ENCODE measurements at regions not wholly inside any gene's neighbourhood (a gene's known extent, or its start where the extent isn't known, plus 50 kb on each side); places are given as distances from the start of the nearest gene placed in this dataset.
"Not testable (repeated sequence)": the region's sequence is repeated elsewhere in the genome, so short reads cannot be mapped to it uniquely, and the experiment has no call there.

DNA sequence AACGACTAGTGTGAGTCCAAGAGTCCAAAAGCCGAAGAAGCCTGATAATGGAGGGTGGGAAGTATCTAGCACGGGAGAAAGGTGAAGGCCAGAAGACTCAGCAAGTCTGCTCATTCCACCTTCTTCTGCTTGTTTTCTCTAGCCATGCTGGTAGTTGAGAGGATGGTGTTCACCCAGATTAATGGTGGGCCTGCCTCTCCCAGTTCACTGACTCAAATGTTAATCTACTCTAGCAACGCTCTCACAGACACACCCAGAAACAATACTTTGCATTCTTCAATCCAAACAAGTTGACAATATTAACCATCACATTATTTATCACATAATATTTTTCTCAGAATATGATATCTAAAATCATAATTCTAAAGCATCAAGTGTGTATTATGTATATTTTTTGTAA is 1055.1 kb upstream of the PCDH10 start:
- DNase-seq: no peak

DNA sequence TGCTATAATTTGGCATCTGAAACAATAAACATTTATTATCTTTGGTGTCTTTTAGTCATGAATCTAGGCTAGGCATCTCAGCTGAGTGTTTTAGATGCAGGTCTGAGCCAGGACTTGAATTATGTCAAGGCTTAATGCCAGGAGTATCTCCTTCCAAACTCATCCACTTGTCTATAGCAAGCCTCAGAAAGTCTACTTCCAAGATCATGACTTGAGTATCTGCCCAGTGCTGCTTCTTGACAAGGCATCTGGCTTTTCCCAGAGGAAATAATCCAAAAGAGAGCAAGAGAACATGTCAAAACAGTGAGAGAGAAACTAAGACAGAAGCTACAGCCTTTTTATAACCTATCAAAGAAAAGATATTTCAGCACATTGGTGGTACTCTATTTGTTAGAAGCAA is 1052.1 kb upstream of the PCDH10 start:
- no peak for DNase-seq

DNA sequence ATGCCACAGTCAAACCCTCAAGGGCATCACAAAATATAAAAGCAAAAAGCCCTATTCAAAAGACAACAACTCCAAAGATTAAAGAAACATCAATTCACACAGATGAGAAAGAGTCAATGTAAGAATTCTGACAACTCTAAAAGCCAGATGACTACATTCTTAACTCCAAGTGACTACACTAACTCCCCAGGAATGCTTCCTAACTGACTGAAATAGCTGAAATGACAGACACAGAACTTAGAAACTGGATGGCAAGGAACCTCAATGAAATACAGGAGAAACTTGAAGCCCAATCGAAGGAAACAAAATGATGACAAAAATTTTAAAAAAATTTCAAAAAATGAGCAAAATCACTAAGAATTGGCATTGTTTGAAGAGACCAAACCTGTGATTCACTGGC is 1047.6 kb upstream of the PCDH10 start:
- no peak for DNase-seq

DNA sequence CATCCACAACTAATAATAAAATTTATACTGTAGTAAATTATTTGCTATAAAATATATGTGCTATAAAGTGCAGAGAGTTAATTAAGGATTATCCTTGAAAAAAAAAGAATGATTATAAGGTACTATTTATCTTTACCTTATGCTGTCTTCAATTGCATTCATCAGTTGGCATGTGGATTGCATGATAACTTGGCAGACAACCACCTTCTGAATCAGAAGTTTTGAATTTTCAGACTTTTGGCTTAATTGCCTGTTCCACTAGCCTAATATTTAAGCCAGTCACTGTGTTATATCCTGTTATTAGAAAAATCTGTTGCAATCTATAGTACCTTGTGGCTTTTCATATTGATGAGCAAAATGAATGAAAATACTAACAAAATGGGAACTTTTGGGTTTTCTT is 1040.3 kb upstream of the PCDH10 start:
- DNase-seq: no peak

DNA sequence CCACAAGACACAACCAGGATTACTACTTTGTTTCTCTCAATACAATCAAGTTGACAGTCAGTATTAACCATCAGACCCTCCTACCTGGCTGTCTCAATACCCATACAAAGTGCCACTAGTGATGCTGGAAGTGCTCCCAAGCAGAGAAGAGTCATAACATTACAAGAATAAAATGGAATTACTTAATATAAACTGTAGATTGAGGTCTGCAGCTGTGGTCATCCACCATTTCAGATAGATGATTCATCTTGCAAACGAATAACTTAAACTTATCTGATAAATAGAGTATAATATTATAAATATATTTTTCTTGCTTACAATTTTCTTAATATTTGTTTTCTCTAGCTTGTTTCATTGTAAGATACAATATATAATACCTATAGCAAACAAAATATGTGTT is 1034.2 kb upstream of the PCDH10 start:
- no peak for DNase-seq

DNA sequence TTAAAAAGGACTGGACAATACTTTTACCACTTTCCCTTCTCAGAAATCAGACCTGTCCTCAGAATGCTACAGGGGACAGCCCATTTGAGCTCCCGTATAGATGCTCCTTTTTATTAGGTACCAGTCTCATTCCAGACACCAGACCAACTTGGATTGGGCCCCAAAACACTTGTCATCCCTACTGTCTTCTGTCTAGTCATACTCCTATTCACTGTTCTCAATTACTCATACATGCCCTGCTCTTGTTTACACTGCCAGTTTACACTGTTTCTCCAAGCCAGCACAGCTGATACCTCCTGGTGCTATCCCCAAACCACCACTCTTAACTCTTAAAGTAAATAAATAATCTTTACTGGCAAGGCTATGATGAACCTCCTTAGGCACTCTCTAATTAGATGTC is 1026.4 kb upstream of the PCDH10 start:
- DNase-seq: not testable (repeated sequence)

DNA sequence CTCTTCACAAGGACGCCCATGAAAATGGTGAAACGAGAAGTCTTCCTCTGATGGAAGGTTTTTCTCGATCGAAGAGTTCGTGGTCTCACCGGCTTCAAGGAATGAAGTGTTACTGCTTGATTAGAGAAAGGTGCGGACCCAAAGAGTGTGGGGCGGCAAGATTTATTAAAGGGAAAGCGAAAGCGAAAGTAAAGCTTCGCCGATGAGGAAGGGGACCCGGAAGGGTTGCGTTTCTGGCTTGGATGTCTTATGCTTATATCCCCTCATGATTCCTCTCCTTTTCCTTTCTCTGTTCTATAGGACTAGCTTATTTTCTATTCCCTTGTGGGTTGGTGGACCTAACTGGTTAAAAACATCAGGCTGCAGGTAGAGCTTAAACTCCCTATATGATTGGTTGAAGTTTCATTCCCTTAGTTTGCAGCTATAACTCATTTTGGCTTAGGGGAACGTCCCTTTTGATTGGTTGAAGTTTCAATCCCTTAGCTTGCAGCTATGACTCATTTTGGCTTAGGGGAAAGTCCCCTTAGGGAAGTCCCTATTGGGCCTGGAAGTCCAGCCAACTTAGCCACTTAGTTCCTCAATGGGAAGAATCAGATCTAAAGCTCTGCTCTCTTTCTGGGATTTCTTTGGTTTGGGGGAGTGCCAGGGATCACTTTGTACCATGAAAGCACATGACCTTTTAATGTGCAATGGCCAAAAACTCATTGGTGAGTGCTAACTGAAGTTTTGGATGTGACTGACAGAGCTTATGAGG is 1025.0 kb upstream of the PCDH10 start:
- DNase-seq: no peak

DNA sequence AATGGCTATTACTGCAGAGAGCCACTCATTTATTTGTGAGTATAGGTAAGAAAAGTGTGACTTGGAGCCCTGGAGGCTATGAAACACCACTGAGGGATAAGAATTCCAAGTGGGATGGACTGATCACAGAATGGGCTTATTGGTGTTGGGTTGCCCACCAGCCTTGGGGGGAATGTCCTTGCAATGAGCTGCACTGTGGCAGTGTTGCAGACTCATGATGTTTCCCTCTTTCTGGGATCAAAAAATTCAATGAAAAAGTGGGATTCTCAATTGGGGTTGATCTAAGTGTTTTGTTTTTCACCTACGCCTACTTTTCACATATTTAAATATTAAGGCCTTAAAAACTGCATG is 1024.5 kb upstream of the PCDH10 start:
- no peak for DNase-seq

DNA sequence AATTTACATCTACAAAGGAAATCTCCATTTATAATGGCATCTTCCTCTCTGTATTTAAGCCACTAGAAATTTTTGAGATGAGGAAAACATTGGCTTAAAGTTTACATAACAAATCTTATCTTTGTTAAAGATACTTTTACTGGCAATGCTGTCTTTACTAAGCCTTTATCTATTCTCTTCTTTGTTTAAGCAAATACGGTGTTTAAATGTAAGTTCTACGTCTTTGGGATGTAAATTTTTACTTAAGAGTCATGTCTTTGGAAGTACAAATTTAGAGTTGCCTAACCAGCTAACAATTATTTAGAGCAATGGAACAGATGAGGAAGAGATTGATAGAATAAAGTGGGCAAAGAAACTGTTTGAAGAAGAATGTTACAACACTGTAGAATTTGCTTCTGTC is 1024.0 kb upstream of the PCDH10 start:
- DNase-seq: no peak

DNA sequence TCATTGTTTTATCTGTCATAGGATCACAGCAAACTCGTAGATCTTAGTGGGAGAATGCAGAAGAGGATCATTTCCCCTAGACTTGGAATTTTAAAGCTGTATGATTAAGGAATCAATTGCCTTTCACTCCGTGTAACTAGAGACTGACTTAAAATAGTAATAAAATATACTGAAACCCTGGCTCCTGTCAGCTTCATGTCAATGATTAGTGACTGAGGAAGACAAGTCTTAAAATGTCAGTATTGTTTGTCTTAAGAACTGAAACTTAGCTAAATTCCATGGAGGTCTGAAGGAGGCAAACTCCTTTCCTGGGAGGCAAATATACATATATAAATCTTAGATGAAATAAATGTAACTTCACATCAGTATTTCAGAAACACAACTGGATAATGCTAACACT is 1016.7 kb upstream of the PCDH10 start:
- DNase-seq: no peak

DNA sequence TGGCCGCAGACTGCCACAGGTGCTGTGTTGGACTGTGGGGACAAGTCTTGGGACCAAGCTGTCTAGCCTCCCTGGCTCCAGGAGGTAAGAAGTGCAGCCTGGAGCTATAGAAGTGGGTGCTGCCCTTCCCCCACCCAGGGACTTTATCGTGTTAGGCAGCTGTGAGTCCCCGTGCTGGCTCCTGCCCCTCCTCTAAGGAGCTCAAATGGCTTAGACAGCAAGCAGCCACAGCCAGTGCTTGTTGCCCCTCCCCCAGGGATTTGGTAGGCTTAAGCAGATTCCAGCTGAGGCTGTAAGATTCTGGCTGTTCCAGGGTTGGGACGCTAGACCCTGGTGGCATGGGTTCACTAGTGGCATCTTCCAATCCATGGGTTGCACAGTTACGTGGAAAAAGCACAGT is 979.4 kb upstream of the PCDH10 start:
- DNase-seq: no peak

DNA sequence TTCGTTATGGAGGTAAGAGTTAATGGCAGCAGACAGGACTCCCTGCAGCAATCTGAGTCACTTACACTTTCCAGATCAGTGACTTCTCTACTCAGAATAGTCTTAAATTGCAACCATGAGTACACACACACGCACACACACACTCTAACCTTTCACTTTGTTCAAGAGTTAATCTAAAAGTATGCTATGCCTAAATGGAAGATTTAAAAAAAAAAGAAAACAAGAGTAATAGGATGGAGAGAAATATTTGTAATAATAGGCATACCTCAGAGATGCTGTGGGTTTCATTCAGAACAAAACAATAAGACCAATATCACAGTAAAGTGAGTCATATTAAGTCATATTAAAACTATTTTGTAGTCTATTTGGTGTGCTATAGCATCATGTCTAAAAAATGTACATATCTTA is 969.1 kb upstream of the PCDH10 start:
- DNase-seq: no peak

DNA sequence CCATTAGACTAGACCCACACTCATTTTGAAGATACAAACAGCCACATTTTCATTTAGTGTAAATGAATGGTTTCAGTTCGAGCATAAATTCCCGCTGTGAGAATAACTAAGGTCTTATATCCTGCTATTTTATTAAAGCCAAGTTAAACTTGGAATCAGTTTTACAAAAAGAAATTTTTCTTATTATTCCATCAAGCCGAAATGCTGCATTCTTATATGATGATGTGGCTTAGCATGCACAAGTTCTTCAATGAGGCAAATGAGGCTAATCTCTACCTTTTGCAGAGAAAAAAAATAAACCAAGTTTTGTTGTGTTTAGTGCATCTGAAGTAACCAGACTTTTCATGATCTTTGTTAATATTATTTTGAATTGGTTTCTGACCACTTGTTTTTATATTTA is 953.9 kb upstream of the PCDH10 start:
- DNase-seq: no peak

DNA sequence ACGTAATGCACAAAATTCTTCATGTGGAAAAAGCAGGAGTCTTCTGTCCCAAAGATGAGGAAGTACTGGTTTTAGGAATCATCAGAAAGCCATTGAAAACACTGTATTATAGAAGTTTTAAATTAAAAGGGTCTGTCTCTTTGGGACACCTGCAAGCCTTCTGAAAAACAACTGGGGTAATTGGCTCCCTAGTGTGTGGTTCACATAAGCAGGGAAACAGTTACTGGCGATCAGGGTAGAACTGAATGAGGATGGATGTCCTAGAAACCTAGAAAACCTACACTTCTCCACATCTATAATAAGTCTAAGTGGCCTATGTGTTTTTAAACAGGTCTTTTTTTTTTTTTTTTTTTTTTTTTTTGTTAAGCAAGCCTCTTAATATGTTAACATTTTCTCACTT is 945.5 kb upstream of the PCDH10 start:
- DNase-seq: no peak

DNA sequence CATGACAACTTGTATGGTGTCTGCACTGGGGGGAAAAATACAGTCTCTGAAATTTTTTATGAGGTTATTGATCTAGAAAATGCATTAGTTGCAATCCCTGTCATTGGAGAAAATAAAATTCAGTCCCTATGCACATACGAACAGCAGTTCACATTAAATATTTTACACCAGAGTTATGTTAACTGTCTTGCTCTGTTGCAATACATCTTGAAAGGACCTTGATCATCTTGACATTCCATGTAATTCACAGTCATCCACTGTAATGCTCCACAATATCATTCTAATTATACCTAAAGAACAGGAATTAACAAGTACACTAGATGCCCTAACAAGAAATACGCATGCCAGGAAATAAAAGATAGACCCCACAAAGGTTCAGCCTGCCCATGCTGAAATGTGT is 934.6 kb upstream of the PCDH10 start:
- DNase-seq: no peak

DNA sequence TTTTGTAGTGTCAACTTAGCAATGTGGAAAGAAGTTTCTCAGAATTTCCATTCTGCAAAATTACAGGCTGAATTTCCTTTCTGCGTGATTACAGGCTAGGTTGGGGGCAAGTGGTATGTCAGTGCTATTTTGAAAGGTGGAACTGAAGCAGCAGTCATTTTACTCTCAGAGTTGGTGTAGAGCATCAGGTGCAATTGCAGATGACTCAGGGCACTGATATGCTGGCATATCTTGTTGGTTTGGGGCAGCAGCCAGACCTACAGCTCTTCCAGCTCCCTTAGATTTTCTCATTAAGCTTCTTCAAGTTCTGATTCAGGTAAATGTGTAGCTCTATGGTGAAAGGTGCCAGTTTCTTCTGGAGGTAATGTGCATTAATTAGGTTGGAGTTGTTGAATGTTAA is 930.7 kb upstream of the PCDH10 start:
- DNase-seq: no peak

DNA sequence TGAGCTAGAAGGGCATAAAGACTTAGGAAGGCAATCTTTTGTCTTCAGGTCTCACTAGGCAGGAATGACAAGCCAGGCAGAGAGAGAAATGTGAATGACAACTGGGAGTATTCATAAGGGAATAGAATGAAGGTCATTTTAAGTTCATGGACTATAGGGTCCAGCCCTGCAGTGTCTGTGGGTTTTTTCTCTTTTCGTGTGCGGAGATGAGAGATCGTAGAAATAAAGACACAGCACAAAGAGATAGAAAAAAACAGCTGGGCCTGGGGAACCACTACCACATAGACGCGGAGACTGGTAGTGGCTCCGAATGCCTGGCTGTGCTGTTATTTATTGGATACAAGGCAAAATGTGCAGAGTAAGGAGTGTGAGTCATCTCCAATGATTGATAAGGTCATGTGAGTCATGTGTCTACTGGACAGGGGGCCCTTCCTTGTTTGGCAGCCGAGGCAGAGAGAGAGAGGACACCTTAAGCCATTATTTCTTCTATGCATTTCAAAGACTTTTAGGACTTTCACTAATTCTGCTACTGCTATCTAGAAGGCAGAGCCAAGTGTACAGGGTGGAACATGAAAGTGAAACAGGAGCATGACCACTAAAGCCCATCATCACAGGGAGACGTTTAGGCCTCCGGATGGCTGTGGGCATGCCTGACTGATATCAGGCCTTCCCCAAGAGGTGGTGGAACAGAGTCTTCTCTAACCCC is 921.8 kb upstream of the PCDH10 start:
- DNase-seq: no peak

DNA sequence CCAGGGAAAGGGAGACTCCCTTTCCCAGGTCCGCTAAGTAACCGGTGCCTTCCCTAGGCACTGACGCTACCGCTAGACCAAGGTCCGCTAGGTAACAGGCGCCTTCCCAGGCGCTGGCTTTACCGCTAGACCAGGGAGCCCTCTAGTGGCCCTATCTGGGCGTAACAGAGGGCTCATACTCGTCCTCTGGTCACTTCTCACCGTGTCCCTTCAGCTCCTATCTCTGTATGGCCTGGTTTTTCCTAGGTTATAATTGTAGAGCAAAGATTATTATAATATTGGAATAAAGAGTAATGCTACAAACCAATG is 921.3 kb upstream of the PCDH10 start:
- DNase-seq: not testable (repeated sequence)

DNA sequence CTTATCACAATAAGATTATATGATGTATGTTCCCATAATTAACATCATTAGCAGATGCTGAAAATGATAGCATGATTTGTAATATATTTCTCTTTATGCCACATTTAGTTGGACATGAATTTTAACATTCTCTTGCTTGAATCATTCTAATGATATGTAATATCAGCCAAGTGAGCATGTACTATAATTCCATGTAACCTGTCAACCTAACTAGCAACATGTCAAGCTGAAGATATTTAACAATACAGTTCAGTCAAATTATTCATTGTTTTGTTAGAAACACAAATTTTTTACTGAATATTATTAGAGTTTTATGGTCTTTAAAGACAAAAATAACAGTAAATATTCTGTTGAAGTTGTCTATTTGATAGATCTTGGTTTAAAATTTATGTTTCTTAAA is 920.4 kb upstream of the PCDH10 start:
- no peak for DNase-seq

DNA sequence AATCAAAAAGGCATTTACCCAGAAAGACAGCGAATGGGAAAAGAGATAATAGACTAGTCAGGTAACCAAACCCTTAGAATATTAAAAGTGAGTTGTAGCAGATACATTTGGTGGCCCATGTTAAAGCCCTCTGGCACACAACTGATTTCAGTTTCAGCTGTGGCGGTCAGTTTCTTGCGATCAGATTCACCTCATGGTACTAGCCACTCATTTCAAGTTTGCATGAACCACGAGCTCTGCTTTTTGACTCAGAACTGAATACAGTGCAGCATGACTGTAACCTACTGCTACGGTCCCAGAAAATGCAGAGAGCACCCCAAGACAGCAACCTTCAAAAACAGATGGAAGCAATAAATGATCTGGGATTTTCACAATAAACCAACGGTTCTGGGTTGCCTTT is 919.1 kb upstream of the PCDH10 start:
- DNase-seq: no peak

DNA sequence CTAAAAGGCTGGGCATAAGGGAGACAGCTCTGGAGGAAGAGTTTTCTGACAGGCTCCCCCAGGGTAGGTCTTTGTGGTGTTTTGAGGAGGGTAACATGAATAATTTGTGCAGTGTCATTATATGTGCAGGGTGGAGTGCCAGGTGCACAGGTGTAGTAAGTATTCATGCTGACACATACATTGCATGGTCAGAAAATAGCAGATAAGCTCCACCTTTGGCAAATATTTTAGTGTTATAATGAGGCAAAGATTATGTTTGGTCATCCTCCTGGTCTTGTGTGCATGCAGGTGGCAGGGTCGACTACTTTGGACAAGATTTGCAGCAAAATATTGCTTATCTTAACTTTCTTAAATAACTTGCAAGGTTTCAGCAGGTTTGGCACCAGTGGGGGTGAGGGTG is 910.4 kb upstream of the PCDH10 start:
- DNase-seq: no peak

DNA sequence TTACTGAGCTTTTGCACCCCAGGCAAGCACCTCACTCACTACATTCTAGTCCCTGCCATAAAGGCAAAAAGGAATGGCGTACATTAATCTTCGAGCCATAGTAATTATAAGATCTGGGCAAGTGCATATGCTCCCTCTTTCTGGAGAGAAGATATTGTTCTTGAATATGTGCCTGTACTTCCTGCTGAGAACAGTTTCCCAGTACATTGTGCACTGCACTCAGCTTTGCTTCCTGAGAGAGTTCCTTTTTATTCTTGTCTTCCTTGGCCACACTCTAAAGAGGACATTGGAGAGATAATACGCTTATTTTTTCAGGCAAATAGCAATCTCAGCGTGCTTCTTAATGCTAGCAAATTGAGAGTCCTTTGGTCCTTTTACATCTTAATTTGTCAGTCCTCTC is 909.0 kb upstream of the PCDH10 start:
- no peak for DNase-seq

DNA sequence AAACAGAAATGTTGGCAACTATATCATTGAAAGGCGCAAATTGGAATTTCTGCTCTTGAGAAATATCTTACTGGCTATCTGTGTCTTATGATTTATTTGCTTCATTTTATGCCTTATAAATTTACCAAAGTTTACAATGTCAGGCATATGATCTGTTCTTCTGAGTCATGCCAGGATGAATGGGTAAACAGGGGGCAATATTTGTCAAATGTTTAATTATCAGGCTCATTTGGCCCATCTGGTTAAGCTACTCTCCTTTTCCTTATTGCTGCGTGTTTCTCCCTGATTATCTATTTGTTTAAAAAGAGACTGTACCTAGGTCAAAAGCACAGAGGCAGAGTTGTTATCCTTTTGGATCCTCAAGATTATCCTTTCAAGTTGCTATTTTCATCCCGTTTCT is 903.8 kb upstream of the PCDH10 start:
- DNase-seq: no peak

DNA sequence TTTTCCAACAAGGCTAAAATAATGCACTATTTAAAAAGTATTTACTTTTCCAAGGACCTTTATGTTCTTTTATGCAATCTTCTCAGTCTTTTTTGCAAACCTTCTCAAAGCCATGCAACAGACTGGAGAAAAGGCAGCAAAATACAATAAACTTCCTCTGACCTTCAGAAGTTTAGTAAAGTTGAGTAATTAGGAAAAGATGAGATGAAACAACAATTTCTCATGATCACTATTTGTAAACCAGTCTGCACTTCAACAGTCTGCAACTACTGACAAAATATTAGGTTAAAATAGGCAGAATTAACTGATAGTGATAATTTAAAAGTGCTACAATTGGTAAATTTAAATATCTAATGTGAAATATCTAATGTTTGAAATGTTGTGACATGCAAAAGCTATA is 884.9 kb upstream of the PCDH10 start:
- DNase-seq: no peak

DNA sequence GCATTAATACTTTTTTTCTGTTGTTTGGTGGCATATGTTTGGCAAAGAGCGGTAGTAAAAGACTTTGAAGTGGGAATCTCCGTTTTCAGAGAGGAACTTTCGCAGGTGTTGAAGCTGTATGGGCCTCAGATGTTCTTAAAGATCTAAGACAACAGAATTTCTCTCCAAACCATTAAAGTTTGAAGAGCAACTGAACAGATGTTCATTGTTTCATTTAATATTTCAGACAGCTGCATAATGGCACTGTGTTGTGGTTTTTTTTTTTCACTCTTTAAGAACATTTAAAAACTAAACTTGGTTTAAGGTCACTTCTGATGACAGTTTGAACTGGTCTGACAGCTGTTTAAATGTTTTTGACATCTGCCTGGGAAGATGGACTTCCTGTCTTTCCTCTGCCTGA is 882.7 kb upstream of the PCDH10 start:
- no peak for DNase-seq

Measured in right kidney (tissue), 1 donor.